ENCODE measurements at regions not wholly inside any gene's neighbourhood (a gene's known extent, or its start where the extent isn't known, plus 50 kb on each side); places are given as distances from the start of the nearest gene placed in this dataset.

DNA sequence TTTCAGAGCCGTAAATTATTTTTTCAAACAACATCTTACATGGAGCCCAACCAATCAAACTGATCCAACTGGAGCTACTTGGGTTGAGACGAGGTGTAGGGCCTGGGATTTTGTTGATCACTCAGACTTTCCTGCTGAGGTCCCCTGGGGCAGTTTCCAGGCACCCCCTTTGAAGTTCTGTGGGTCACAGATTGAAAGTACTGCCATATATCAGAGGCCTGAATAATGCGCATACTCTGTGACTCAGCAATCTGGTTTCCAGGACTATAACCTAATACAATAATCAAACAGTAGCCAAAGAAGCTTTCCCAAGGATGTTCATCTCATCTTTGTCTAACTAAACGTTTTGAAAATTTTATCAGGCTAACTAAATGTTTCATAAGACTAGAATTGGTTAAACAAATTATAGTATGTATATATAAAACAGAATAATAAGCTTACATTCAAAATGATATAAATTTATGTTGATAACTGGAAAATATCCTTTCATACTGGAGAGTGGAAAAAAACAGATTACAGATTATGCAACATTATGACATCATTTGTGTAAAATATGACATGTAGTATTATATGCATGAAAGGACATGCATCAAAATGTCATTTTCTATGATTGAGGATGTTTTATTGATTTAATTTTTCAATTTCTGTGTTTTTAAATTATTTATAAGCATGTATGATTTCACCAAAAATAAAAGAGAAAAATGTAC, 617.1 kb downstream of the NTRK3 start:
- no peak overlapping the region for H3K27ac ChIP-seq (ENCODE audit: low read depth, low read length, poor library complexity, severe bottlenecking)
- no TSS peak for BruUV-seq (replicated peaks)
- no peaks in the 10 kb centered on the region for H3K36me3 ChIP-seq (ENCODE audit: insufficient read depth, low read length)
- CTCF ChIA-PET (ENCODE audit: unreplicated experiment): no interaction called here
- no peak overlapping the region for H2AFZ ChIP-seq (ENCODE audit: low read length)
- H3K9me3 ChIP-seq (ENCODE audit: low read length): no peaks in the 10 kb centered on the region
- POLR2A ChIA-PET: interaction anchor here (0.7 kb wide), 1 partner anchor 662 kb away, joined by 3 read pairs; no protein-coding TSS in a partner anchor
- no peak overlapping the region for H3K4me2 ChIP-seq (ENCODE audit: low read length)
- intact Hi-C loops (cut with micrococcal nuclease; ENCODE audit: unreplicated experiment): no loop called here
- no peaks in the 10 kb centered on the region for H4K20me1 ChIP-seq (ENCODE audit: insufficient read depth, low read length)
- TF ChIP-seq EZH2phosphoT487 (IDR thresholded peaks at IDR 0.05; ENCODE audit: borderline replicate concordance, low read depth, low read length): no peak
- TF ChIP-seq, protein P1, sequence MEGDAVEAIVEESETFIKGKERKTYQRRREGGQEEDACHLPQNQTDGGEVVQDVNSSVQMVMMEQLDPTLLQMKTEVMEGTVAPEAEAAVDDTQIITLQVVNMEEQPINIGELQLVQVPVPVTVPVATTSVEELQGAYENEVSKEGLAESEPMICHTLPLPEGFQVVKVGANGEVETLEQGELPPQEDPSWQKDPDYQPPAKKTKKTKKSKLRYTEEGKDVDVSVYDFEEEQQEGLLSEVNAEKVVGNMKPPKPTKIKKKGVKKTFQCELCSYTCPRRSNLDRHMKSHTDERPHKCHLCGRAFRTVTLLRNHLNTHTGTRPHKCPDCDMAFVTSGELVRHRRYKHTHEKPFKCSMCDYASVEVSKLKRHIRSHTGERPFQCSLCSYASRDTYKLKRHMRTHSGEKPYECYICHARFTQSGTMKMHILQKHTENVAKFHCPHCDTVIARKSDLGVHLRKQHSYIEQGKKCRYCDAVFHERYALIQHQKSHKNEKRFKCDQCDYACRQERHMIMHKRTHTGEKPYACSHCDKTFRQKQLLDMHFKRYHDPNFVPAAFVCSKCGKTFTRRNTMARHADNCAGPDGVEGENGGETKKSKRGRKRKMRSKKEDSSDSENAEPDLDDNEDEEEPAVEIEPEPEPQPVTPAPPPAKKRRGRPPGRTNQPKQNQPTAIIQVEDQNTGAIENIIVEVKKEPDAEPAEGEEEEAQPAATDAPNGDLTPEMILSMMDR (conservative IDR thresholded peaks at IDR 0.05; ENCODE audit: low read length): no peak
- H3K79me2 ChIP-seq (ENCODE audit: insufficient read depth, low read depth, low read length): no peaks in the 10 kb centered on the region
- H3K4me3 ChIP-seq (ENCODE audit: low read depth, low read length, poor library complexity, severe bottlenecking): no peak overlapping the region
- no peak for DNase-seq (ENCODE audit: low spot score)
- H3K9me2 ChIP-seq (ENCODE audit: insufficient read depth, low read length): no peaks in the 10 kb centered on the region
- H3K4me1 ChIP-seq (ENCODE audit: insufficient read depth, low read length, poor library complexity, severe bottlenecking): no peaks in the 10 kb centered on the region

DNA sequence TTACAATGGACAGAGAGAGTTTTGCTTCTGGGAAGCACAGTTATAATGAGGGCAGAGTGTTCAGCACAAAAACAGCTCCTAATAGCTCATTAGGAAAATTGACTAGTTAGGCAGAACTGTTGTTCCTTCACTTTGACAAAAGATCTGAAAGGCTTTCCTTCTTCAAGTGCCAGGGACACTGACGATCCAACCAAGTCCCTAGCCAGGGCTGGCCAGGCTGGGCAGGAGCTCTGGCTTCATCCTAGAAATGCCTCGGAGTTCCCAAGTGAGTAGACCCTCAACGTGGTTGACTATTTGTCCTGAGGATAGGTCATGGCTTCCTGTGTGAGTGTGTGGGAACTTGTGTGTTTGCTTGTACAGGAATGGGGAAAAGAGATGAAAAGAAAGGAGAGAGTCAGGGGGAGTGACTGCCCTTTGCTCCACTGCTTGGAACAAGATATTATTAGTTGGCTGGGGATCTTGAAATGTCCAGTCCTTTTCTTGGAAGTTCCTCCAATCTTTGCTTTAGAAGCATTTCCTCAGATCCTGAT, 617.9 kb downstream of the NTRK3 start:
- POLR2A ChIA-PET: no interaction called here
- no TSS peak for BruUV-seq (replicated peaks)
- no peak for DNase-seq (ENCODE audit: low spot score)
- no peaks in the 10 kb centered on the region for H3K79me2 ChIP-seq (ENCODE audit: insufficient read depth, low read depth, low read length)
- no peak for TF ChIP-seq EZH2phosphoT487 (IDR thresholded peaks at IDR 0.05; ENCODE audit: borderline replicate concordance, low read depth, low read length)
- TF ChIP-seq, protein P1 (conservative IDR thresholded peaks at IDR 0.05; ENCODE audit: low read length): no peak
- no peak overlapping the region for H2AFZ ChIP-seq (ENCODE audit: low read length)
- H3K4me2 ChIP-seq (ENCODE audit: low read length): no peak overlapping the region
- H3K4me1 ChIP-seq (ENCODE audit: insufficient read depth, low read length, poor library complexity, severe bottlenecking): no peaks in the 10 kb centered on the region
- CTCF ChIA-PET (ENCODE audit: unreplicated experiment): no interaction called here
- no peaks in the 10 kb centered on the region for H3K9me2 ChIP-seq (ENCODE audit: insufficient read depth, low read length)
- intact Hi-C loops (cut with micrococcal nuclease; ENCODE audit: unreplicated experiment): no loop called here
- no peaks in the 10 kb centered on the region for H3K9me3 ChIP-seq (ENCODE audit: low read length)
- no peaks in the 10 kb centered on the region for H3K36me3 ChIP-seq (ENCODE audit: insufficient read depth, low read length)
- no peaks in the 10 kb centered on the region for H4K20me1 ChIP-seq (ENCODE audit: insufficient read depth, low read length)
- H3K4me3 ChIP-seq (ENCODE audit: low read depth, low read length, poor library complexity, severe bottlenecking): no peak overlapping the region
- no peak overlapping the region for H3K27ac ChIP-seq (ENCODE audit: low read depth, low read length, poor library complexity, severe bottlenecking)

DNA sequence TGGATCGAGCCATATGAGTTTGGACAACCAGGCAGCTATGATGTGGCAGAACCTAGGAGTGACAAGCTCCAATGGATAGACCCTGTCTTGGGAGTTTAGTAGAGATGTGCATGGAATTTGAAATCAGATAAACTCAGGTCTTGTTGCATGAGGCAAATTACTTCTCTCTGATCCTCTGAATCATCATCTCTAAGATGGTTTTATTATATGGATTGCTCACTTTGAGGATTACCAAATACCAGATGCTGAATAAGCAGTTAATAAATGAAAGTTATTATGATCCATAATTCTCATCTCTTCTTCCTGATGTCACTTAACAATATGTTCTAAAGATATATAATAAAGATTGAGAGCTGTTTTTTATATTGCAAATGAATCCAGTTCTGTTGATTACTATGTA, 622.2 kb downstream of the NTRK3 start:
- no peaks in the 10 kb centered on the region for H3K9me2 ChIP-seq (ENCODE audit: insufficient read depth, low read length)
- no TSS peak for BruUV-seq (replicated peaks)
- H3K36me3 ChIP-seq (ENCODE audit: insufficient read depth, low read length): no peaks in the 10 kb centered on the region
- ChIA-PET POLR2A (no interaction called here), CTCF (ENCODE audit: unreplicated experiment) (no interaction called here)
- no peak overlapping the region for H2AFZ ChIP-seq (ENCODE audit: low read length)
- H4K20me1 ChIP-seq (ENCODE audit: insufficient read depth, low read length): no peaks in the 10 kb centered on the region
- H3K4me1 ChIP-seq (ENCODE audit: insufficient read depth, low read length, poor library complexity, severe bottlenecking): no peaks in the 10 kb centered on the region
- H3K27ac ChIP-seq (ENCODE audit: low read depth, low read length, poor library complexity, severe bottlenecking): no peak overlapping the region
- intact Hi-C loops (cut with micrococcal nuclease; ENCODE audit: unreplicated experiment): no loop called here
- H3K4me2 ChIP-seq (ENCODE audit: low read length): no peak overlapping the region
- DNase-seq (ENCODE audit: low spot score): no peak
- TF ChIP-seq EZH2phosphoT487 (IDR thresholded peaks at IDR 0.05; ENCODE audit: borderline replicate concordance, low read depth, low read length): no peak
- TF ChIP-seq, protein P1 (conservative IDR thresholded peaks at IDR 0.05; ENCODE audit: low read length): no peak
- no peaks in the 10 kb centered on the region for H3K79me2 ChIP-seq (ENCODE audit: insufficient read depth, low read depth, low read length)
- no peaks in the 10 kb centered on the region for H3K9me3 ChIP-seq (ENCODE audit: low read length)
- no peak overlapping the region for H3K4me3 ChIP-seq (ENCODE audit: low read depth, low read length, poor library complexity, severe bottlenecking)

Measured in OCI-LY7 (cell line).